ENCODE measurements at regions not wholly inside any gene's neighbourhood (a gene's known extent, or its start where the extent isn't known, plus 50 kb on each side); places are given as distances from the start of the nearest gene placed in this dataset.
"Not testable (repeated sequence)": the region's sequence is repeated elsewhere in the genome, so short reads cannot be mapped to it uniquely, and the experiment has no call there.

- no peak for DNase-seq (ENCODE audit: low read depth)
Measured at GRCh38 chr15:37416103-37416502, 315.8 kb upstream of the MEIS2 start.

GRCh38 chr15:37425541-37425940 lies 325.2 kb upstream of the MEIS2 start:
- H3K4me3 ChIP-seq (ENCODE audit: low read depth, low read length), result no peak overlapping the region
- TF ChIP-seq MAX (IDR thresholded peaks at IDR 0.05; ENCODE audit: low read depth, low read length) (no peak), MYC (IDR thresholded peaks at IDR 0.05; ENCODE audit: low read depth, low read length) (no peak), POLR2A (IDR thresholded peaks at IDR 0.05; ENCODE audit: extremely low read depth, insufficient read length) (no peak), CTCF (IDR thresholded peaks at IDR 0.05; ENCODE audit: low read depth, low read length) (no peak)
- DNase-seq (ENCODE audit: low read depth), result no peak

More at GRCh38 chr15:37416103-37416502, 315.8 kb upstream of the MEIS2 start:
- H3K4me3 ChIP-seq (ENCODE audit: low read depth, low read length), result no peak overlapping the region
- no peak for TF ChIP-seq MYC (IDR thresholded peaks at IDR 0.05; ENCODE audit: low read depth, low read length)

GRCh38 chr15:37427393-37427792 lies 327.0 kb upstream of the MEIS2 start:
- not testable (repeated sequence) for H3K4me3 ChIP-seq (ENCODE audit: low read depth, low read length); DNase-seq (ENCODE audit: low read depth)

GRCh38 chr15:37446921-37447320 lies 346.6 kb upstream of the MEIS2 start:
- no peak for DNase-seq (ENCODE audit: low read depth)

GRCh38 chr15:37452498-37452897 lies 352.1 kb upstream of the MEIS2 start:
- no peak for DNase-seq (ENCODE audit: low read depth)
- no peak for TF ChIP-seq CTCF (IDR thresholded peaks at IDR 0.05; ENCODE audit: low read depth, low read length)
- TF ChIP-seq MYC (IDR thresholded peaks at IDR 0.05; ENCODE audit: low read depth, low read length), result no peak
- H3K4me3 ChIP-seq (ENCODE audit: low read depth, low read length), result no peak overlapping the region

More at GRCh38 chr15:37446921-37447320, 346.6 kb upstream of the MEIS2 start:
- TF ChIP-seq CTCF (IDR thresholded peaks at IDR 0.05; ENCODE audit: low read depth, low read length) (no peak), MYC (IDR thresholded peaks at IDR 0.05; ENCODE audit: low read depth, low read length) (no peak), POLR2A (IDR thresholded peaks at IDR 0.05; ENCODE audit: extremely low read depth, insufficient read length) (no peak), MAX (IDR thresholded peaks at IDR 0.05; ENCODE audit: low read depth, low read length) (no peak)
- no peak overlapping the region for H3K4me3 ChIP-seq (ENCODE audit: low read depth, low read length)

GRCh38 chr15:37480482-37480881 lies 380.1 kb upstream of the MEIS2 start:
- TF ChIP-seq MAX (IDR thresholded peaks at IDR 0.05; ENCODE audit: low read depth, low read length) (no peak), CTCF (IDR thresholded peaks at IDR 0.05; ENCODE audit: low read depth, low read length) (no peak), MYC (IDR thresholded peaks at IDR 0.05; ENCODE audit: low read depth, low read length) (no peak), POLR2A (IDR thresholded peaks at IDR 0.05; ENCODE audit: extremely low read depth, insufficient read length) (no peak)
- no peak overlapping the region for H3K4me3 ChIP-seq (ENCODE audit: low read depth, low read length)
- DNase-seq (ENCODE audit: low read depth), result no peak

- H3K4me3 ChIP-seq (ENCODE audit: low read depth, low read length), result no peak overlapping the region
- TF ChIP-seq MAX (IDR thresholded peaks at IDR 0.05; ENCODE audit: low read depth, low read length), result no peak
- TF ChIP-seq POLR2A (IDR thresholded peaks at IDR 0.05; ENCODE audit: extremely low read depth, insufficient read length), result no peak
- no peak for TF ChIP-seq CTCF (IDR thresholded peaks at IDR 0.05; ENCODE audit: low read depth, low read length)
- no peak for TF ChIP-seq MYC (IDR thresholded peaks at IDR 0.05; ENCODE audit: low read depth, low read length)
- no peak for DNase-seq (ENCODE audit: low read depth)
Measured at GRCh38 chr15:37481126-37481525, 380.8 kb upstream of the MEIS2 start.

Measured in NB4 (cell line).